ENCODE measurements at regions not wholly inside any gene's neighbourhood (a gene's known extent, or its start where the extent isn't known, plus 50 kb on each side); places are given as distances from the start of the nearest gene placed in this dataset.

DNA sequence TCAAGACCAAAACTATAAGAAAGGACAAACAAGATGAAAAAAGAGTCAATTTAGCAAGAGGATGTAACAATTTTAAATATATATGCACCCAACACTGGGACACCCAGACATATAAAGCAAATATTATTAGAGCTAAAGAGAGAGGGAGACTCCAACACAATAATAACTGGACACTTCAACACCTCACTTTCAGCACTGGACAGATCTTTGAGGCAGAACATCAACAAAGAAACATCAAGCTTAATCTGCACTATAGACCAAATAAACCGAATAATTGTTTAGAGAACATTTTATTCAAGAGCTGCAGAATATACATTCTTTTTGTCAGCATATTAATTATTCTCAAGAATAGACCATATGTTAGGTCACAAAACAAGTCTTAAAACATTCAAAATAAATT, 109.7 kb upstream of the TET2 start (continued):
- TF ChIP-seq SP1 (IDR thresholded peaks at IDR 0.05; ENCODE audit: low read depth, low read length) (no peak), JUND (IDR thresholded peaks at IDR 0.05; ENCODE audit: low read length) (no peak), EZH2 (IDR thresholded peaks at IDR 0.05; ENCODE audit: low read depth, low read length, severe bottlenecking) (no peak), POLR2AphosphoS5 (IDR thresholded peaks at IDR 0.05; ENCODE audit: low read depth, low read length) (no peak), NRF1 (IDR thresholded peaks at IDR 0.05; ENCODE audit: low read depth, low read length) (no peak), RFX5 (IDR thresholded peaks at IDR 0.05; ENCODE audit: borderline replicate concordance, low read depth, low read length) (no peak), GTF2F1 (IDR thresholded peaks at IDR 0.05; ENCODE audit: borderline replicate concordance, low read depth, low read length) (no peak), JUN (IDR thresholded peaks at IDR 0.05; ENCODE audit: low read depth, low read length) (no peak)
- TF ChIP-seq, protein P1, sequence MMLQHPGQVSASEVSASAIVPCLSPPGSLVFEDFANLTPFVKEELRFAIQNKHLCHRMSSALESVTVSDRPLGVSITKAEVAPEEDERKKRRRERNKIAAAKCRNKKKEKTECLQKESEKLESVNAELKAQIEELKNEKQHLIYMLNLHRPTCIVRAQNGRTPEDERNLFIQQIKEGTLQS (IDR thresholded peaks at IDR 0.05; ENCODE audit: insufficient read depth, low read depth, low read length): no peak

All from H1 (cell line).